SHP77 treated with DMSO at 0.1 percent for 48 hours (cell line): ENCODE measurements at regions not wholly inside any gene's neighbourhood (a gene's known extent, or its start where the extent isn't known, plus 50 kb on each side); places are given as distances from the start of the nearest gene placed in this dataset.

Source experiments
- DNase-seq: peaks from one replicate; lab custom pipeline; 2025; lab: John Stamatoyannopoulos, UW

DNA sequence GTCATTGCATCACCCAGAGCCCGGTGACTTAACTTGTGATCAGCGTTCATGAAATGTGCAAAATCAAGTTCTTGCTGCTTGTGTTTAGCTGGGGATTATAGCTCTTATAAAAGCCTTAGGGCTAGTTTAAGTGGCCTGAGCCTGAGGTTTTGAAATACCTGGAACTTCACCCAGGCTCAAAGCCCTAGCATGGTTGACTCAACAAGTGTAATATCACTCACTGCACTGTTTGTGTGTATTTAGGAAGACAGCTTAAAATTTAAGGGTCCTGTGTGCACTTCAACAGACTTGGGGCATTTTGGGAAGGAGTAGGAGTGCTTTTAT, 489.5 kb downstream of the GATA3 start:
- no peak for DNase-seq

DNA sequence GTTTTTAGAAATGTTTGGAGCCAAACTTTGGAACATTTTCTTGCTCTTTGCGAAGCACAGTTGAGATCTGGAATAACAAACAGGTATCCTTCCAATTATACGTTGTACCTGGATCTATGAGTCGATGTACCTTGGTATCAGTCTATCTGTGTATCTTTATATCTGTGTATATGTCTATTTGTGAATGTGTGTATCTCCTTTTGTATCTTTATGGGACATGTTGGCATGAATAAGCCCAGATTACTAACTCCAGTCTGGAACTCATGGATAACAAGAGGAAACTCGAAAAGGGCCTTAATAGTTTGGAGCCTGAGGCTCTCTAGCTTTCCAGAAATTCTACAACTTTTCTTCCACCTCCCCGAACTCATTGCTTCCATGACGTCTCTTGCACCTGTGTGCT, 490.0 kb downstream of the GATA3 start:
- no peak for DNase-seq

DNA sequence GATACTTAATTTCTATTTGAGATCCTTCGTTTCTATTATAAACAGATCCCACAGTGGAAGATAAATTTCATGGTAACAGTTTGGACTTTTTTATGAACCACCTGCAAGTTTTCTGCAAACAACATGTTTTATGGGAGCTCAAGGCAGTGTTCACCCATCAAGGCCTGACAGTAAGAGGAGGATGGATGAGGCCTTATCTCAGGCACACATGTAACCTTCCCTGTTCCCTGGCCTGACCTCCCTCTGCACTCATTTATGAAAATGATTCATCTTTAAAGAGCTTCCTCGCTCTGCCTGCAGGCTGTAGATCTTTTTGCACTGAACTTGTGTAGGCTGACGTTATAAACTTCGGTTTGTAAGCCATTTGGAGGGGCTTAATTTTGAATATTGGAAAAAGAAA, 500.1 kb downstream of the GATA3 start:
- no peak for DNase-seq

DNA sequence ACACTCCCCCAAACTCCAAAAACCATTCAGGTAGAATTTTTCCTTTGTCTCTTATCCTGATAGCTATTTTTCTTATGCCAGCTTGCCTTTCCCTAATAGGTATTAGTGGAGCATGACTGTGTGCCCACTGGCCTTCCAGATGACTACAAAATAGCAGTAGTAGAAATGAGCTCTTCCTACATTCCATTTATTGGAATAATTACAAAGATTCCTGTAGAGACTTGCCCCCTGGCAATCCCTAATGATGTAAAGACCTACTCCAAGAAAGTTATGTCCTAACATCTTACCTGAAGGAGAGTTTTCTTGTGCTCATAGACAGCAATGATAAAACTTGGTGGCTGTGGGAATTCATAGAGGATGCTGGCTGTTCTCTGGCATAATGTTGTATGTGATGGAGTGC, 501.8 kb downstream of the GATA3 start:
- DNase-seq, result no peak

DNA sequence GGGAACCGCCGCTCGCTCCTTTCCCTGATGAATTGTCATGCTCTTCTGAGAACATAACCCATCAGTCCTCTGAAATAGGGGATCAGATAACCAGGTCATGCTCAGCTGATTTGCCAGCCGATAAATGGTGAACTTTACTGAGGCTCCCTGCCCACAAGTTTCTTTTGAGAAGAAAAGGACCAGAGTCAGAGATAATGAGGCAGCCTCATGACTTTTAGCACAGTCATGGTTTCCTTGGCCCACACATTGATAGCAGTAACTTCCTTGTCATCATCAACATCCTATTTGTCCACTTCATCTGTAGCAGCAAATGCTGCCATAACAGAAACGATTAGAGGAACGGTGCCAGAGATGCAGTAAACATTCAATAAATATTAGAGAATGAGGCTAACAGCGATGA, 509.0 kb downstream of the GATA3 start:
- DNase-seq, result no peak

DNA sequence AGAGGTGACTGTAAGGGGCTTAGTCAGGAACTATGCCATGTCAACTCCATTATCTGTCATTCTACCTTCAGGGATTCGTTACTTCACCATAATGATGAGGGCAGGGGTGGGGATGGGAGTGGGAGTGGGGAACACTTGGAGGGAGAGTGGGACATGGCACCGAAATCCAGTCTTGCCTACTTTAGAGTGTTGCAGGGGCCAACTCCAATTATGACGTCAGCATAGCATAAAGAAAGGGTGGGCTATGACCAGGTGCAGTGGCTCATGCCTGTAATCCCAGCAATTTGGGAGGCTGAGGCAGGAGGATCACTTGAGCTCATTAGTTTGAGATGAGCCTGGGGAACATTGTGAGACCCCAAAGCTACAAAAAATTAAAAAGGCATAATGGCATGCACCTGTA, 512.2 kb downstream of the GATA3 start:
- no peak for DNase-seq

DNA sequence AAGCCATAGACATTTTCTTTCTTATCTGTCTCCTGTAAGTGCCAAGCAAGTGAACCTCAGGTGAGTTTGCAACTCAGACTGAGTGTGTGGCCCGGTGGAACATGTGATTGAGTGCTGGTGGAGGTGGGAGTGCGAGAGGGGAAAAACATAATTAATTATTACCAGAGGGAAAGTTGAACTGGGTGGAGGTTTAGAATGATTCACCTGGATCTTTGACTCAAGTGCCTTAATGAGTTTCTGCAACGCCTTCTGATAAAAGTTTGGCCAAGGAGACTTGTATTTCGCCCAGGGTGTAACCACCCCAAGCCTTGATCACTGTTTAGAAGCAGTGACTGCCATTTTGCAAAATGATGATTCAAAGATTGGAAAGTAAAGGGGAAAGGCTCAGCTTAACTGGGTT, 513.9 kb downstream of the GATA3 start:
- DNase-seq, result no peak

DNA sequence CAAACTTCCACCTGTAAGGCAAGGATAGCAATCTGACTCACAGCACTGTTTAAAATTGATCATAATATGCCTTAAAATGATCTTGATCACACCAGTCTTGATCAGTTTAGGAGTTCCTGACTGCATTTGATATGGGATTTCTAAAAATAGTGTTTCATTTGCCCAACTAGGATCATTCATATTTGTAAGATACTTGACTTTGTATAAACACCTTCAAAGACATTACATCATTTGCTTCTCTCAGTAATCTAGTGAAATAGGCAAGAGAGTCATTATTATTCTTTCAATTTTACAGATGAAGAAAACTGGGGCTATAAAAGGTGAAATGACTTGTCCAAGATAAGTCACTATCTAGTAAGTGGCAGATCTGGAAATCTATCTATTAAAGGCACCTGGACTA, 521.1 kb downstream of the GATA3 start:
- DNase-seq, result no peak

DNA sequence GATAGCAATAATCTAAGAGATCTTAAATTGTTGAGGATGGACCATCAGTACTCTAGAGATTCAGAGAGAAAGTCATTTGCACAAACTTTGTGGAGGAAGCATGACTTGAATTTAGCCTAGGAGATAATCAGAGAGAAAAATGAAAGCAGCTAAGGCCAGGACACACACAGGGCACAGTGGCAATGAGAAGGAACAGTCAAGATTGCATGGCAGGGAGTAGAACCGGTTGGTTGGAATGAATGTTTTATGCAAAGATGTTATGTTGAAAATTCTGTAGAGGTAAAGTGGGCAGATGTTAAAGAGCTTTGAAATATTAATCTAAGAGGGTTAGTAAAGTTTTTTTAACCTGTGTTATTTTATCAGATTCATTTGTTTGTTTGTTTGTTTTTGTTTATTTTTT, 521.8 kb downstream of the GATA3 start:
- DNase-seq, result no peak

DNA sequence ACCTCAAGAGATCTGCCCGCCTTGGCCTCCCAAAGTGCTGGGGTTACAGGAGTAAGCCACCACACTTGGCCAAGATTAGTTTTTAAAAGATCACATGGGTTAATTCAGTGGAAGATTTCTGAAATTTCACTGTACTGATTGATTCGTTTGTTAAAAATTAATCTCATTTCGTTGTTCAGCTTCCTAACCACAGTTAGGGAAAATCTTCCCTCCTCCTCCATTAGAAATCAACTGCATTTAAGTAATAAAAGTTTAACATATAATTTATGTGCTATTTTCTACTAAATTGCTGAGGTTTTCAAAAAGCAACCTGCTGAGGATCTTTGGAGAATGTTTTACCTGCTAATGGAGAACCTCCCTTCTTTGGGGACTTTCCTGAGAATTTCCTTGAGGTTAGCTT, 522.4 kb downstream of the GATA3 start:
- DNase-seq, result no peak

DNA sequence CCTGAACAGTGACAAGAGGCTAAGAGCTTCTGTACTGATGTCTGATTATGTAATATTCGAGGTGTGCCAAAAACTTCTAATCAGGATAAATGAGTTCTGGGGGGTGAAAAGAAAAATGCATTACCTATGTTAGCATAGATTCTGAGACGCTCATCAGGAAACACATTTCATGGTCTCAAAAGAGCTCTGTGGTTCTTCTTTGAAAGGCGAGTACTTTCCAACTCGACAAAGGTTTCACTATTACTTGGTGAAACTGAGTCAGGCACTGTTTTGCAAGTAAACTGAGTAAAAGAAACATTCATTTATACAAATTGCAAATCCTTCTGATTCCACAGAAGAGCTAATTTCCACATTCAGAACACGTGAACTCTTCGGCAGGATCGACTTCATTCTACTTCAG, 523.2 kb downstream of the GATA3 start:
- DNase-seq, result no peak

DNA sequence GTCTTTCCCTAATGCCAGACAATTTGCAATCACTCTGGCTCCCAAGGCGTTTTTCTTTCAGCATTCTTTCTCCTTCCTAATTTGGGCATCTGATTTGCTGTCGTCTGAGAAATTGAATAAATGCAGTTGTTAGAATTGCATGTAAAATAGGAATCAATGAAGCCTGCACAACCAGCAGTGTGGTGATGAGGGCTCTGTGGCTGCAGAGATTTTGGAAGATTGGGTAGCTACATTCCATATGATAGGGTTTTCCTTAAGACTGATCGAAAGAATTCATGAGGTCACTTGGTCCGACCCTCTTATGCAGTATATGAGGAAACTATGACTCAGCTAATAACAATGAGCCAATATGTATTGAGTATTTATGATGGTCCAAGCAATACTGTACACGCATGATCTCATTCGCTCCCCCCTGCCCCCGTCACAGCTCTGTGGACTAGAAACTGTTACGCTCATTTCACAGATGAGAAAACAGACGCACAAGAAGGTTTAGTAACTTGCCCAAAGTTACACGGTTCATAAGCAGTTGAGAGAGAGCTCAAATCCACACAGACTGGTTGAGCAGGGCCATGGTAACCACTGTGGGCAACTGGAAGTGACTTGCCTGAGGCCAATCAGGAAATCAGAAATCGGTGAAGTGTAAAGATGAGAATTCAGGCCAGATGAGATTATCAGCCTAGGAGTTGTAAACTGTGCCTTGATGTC, 527.2 kb downstream of the GATA3 start:
- no peak for DNase-seq

DNA sequence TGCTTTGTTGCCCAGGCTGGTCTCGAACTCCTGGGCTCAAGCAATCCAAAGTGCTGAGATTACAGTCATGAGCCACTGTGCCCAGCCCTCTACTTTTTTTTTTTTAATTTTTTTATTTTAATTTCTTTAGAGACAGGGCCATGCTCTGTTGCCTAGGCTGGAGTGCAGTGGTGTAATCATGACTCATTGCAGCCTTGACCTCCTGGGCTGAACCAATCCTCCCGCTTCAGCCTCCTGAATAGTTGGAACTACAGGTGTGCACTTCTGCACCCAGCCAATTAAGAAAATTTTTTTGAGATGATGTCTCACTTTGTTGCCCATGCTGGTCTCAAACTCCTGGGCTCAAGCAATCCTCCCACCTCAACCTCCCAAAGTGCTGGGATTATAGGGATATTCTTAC, 528.6 kb downstream of the GATA3 start:
- no peak for DNase-seq

DNA sequence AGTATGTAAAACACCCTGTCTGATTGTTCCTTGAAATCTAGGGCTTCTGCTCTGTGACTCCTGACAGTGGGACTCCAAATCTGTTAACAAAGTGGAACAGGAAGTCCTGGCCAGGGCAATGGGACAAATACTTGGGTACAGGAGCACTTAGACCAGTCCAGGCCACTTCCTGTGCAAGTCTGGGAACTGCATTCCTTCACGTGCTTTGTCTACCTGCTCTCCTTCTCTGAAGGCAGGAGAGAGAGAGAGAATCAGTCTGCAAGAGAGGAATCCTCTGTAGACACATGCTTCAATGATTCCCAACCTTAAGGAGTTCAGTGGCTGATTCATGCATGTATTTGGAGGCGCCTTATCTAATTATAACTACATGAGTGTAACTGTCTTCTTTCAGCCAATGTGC, 530.2 kb downstream of the GATA3 start:
- no peak for DNase-seq

DNA sequence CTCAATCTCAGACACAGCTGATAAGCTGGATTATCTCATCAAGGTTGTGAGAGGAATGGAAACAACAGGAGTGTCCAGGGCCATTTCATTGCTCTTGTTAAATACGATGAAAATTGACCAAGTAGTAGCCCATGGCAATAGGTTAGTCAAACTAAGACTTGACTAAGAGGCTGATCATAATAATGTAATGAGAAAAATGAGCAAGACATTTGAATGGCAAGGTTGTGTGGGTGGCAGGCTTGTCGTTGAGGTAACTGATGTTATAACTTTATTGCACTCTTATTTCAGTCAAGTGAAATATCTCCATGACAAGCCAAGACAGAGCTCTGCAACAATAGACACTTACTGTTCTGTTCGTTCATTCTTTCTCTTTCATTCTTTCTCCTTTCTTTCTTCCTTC, 532.0 kb downstream of the GATA3 start:
- no peak for DNase-seq

DNA sequence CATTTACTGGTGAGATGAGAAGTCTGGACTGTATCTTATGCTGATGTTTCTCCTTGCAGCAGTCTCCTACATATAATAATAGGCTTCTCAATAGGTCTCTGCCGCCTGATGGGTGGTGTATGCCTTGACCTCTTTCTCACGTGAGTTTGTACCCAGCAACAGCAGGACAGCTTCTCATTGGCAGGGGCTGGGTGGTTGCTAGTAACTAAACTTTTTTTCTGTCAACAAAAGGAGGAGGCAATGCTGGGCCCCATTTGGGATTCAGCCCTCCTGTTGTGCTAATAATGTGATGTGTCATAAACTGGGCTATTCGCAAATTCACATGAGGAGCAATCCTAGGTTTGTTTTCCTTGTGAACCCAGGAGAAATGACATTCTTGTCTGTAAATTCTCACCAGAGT, 533.6 kb downstream of the GATA3 start:
- no peak for DNase-seq

DNA sequence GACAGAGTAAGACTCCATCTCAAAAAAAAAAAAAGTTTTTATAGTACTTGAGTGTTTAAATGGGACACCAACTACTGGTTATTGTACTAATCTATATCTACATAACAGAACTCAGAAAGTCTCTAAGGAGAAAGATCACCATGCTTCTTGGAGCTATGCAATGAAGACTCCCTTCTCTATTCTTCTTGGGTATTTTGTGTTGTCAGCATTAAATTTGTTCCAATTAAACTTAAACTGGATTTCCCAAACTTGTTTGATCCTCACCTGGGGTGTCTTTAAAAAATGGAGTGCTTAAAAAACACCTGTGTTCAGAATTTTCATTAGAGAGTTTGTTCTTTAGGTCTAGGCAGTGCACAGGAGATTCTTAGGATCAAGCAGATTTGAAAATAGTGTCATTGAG, 536.0 kb downstream of the GATA3 start:
- no peak for DNase-seq

DNA sequence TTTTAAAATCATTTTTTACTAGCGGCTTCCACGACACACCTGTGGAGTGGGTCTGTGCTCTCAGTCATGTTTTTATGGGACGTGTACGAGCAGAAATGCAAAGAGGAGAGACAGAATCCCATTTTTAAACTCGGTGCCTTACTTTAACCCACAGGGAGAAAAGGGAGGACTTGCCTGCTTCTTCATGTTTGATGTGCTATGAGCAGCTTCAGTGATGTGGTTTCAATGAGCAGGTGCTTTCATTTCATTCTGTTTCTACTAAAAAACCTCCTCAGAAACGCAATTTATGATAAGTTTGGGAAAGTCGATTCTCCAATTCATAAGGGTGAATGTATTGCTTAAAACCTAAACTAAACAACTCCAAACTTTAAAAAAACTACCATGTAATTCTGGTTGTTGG, 537.2 kb downstream of the GATA3 start:
- no peak for DNase-seq

DNA sequence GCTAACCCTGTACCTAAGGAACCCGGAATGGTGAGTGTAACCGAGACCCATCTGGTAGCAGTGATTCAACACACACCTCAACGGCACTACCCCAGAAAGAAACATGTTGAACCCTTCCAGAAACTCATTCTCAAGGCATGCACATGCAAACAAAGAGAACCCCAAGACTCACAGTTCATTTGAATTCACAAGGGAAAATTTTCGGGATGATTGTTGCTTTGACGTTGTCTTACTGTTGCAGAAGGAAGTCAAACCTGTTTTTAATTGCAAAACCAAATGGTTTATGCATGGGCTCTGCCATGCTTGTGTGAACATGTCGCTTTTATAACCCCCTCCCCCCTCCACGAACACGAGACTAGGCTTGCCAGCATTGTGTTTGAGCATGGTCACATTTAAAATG, 539.7 kb downstream of the GATA3 start:
- DNase-seq, result no peak

DNA sequence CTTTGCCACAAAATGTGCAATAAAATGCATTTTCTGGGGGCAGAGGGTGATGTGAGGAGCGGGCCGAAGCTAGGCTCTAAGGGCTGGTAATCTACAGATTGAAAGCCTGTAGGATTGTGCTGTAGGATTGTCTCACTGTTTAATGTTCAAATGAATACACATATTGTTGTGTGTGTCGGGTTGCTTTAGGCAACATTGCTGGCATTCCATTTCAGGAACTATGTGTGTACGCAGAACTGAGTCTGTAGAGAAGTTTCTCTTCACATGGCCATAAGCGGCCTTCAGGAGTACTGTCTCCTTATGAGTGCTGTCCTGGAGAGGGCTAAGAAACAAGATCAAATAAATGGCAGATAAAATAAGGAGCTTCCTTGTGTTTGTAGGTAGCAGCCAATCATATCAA, 540.2 kb downstream of the GATA3 start:
- DNase-seq, result no peak

DNA sequence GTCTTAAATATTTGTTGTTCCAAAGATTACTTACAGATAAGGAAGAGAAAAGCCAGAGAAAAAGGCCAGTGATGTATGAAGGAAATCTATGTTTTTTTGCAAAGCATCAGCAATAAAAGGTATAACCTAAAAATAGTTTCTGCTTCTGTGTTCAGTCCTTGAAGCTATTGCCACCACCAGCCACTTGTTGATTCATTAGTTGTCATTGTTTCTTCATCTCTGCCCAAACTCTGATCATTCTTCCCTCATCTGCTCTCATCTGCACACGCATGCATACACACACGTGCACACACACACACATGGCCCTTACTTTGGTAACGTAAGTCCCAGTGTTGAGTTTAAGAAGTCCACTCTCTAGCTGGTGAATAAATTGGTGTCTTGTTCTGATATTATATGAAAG, 540.7 kb downstream of the GATA3 start:
- DNase-seq, result no peak

DNA sequence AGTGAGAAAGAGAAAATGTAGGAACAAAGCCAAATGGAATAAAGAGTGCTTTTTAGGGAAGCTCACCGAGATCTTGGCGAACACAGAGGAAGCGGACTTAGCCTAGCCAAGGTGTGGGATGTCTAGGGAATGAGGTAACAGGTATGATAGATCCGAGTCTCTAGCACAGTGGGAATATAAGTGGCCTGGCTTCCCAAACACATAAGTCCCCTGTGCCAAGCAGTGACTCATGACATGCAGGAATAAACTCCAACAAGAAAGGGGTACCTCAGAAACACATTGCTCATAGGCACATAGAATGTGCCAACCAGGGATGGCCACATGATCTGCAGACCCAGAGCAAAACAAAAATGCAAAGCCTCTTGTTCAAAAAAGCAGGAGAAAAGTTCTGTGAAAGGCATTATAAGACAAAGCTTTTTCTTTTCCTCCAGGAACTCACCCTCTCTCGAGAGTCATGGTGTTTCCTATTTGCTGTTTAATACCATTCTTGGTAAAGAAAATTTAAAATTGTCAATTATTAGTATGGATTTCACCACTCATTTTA, 542.5 kb downstream of the GATA3 start:
- no peak for DNase-seq

DNA sequence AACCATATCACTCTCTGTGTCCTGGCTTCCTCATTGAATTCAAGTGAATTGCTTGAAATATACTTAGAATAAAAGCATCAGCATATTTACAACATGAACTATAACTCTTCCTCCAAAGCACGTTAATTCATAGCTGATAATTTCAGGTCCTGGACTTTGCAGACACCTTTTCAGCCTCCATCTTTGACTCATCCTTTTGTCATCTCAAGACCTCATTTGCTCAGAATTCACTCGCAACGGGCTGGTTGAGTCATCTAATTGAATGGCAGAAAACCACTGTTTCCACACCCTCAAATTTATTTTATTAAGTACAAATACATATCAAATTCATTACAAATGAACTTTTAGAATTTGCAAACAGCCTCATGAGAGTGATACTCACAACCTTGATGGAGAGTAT, 545.7 kb downstream of the GATA3 start:
- DNase-seq, result no peak

DNA sequence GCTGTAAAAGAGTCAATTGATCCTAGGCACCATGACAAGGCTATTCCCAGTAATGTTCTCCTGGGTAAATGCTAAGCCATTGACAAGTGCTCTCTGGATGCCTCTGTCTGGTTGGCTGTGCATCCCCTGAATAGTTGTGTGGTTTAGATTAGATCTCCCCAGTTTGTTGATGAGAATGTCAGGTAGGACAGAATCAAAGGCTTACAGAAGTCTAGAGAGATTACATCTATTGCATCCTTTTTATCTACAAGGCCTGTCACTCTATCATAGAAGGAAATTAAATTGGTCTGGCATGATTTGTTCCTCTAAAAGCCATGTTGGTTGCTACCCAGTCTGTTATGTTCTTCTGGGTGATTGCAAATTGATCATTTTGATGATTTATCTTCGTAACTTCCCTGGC, 548.3 kb downstream of the GATA3 start:
- no peak for DNase-seq
